Aorta (tissue), 5 donors: ENCODE measurements at regions not wholly inside any gene's neighbourhood (a gene's known extent, or its start where the extent isn't known, plus 50 kb on each side); places are given as distances from the start of the nearest gene placed in this dataset.

Experiments used
- ATAC-seq: fragments of 200-7000 bp; cut with Tn5 transposase; one replicate; pipeline ENCODE4 v1.9.1; 2022; ENCODE audit warnings: moderate library complexity; ENCODE audit not compliant: low FRiP score
- DNase-seq, 2 donors: peaks; one replicate each; pipeline ENCODE4 v3.0.0-alpha.2; 2020
- H3K27ac ChIP-seq, 2 donors: one replicate each; pipeline ENCODE4 v1.5.1; 2013; ENCODE audit warnings: low read length in 2 of 2, mild to moderate bottlenecking in 2 of 2, moderate library complexity in 2 of 2, control low read depth in 1 of 2, inconsistent platforms in 1 of 2, low read depth in 1 of 2
- H3K27me3 ChIP-seq, 2 donors: one replicate each; pipeline ENCODE4 v1.6.1; 2013; ENCODE audit warnings: control low read depth in 1 of 2, low read length in 1 of 2, mild to moderate bottlenecking in 1 of 2, moderate library complexity in 1 of 2; ENCODE audit not compliant: insufficient read depth in 2 of 2, control insufficient read depth in 1 of 2
- H3K36me3 ChIP-seq, 2 donors: one replicate each; pipeline ENCODE4 v1.6.1; 2013; ENCODE audit warnings: control low read depth in 1 of 2, low read length in 1 of 2, mild to moderate bottlenecking in 1 of 2; ENCODE audit not compliant: insufficient read depth in 2 of 2, control insufficient read depth in 1 of 2
- H3K4me1 ChIP-seq, 2 donors: one replicate each; pipeline ENCODE4 v1.6.1; 2013; ENCODE audit warnings: low read length in 2 of 2, control low read depth in 1 of 2, mild to moderate bottlenecking in 1 of 2, moderate library complexity in 1 of 2; ENCODE audit not compliant: insufficient read depth in 2 of 2, control insufficient read depth in 1 of 2
- H3K4me3 ChIP-seq, 2 donors: one replicate each; pipeline ENCODE4 v1.5.1; 2013; ENCODE audit warnings: low read length in 2 of 2, control low read depth in 1 of 2, mild to moderate bottlenecking in 1 of 2
- H3K9me3 ChIP-seq: one replicate; pipeline ENCODE4 v1.6.1; 2013; ENCODE audit warnings: mild to moderate bottlenecking, low read length; ENCODE audit not compliant: control insufficient read depth
- WGBS, 2 donors: extraction: QIAGEN DNeasy Blood & Tissue Kit; methylation state at CpG; one replicate each; pipeline ENCODE4 v1.1.7; 2013; 5-methylcytosine and 5-hydroxymethylcytosine counted together
- intact Hi-C, 2 donors: fragments of 100-400 bp; cut with DNase I; formaldehyde crosslinking; loops; one replicate each; pipeline versions ENCODE4 v1.14.2 to v1.15.0; 2022
- donor health status: healthy with polysubstance abuse.
- donor health status: Bipolar disorder and iron deficiency.
- donor health status: DM: no; HTN: no; CAD: no.
- donor health status: DM: no; HTN: no; CAD: no.
- donor health status: DM: yes; HTN: yes; CAD: no.

DNA sequence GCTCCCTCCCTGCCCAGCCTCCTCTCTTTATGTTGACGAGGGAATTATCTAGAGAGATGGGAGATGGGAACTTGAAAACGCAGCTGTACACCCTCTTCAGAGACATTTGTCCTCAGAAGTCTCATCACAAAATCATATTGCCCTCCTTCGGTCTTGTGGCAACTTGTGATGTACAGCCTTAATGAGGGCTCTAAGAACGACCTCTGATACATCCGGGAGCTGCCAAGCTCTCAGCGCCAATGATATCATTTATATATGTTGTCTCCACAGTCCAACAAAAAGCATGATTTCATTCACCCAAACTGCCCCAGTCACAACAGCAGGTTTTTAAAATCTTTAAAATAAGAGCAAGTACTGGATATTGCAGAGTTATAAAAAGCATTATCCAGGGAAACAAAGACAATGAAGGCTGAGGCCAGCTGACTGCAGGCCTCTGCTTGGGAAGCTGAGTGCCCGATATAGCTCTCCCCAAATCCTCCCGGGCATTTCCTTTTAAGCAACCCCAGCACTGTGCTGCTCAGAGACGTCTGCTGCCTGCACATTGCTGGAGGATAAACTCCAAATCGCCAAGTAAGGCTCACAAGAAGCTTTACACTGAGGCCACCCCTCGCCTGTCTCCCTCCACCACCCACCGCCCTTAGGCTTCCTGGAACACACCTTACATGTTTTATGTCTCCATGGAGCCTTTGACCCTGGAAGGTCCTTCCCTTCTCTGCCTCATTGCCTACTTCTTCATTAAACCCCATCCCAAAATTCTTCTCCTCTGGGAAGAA, 236.1 kb downstream of the C1orf94 start:
- H3K27me3 ChIP-seq, result no peaks in the 10 kb centered on the region
- 35% methylated on average over 12 of the region's 12 CpGs for WGBS, 2 donors
- intact Hi-C loops, result no loop called here
- no peak for ATAC-seq
- H3K36me3 ChIP-seq, result no peaks in the 10 kb centered on the region
- no peaks in the 10 kb centered on the region for H3K4me1 ChIP-seq
- no peak overlapping the region for H3K27ac ChIP-seq
- no peak for DNase-seq
- no peak overlapping the region for H3K4me3 ChIP-seq
- H3K9me3 ChIP-seq, result no peaks in the 10 kb centered on the region

DNA sequence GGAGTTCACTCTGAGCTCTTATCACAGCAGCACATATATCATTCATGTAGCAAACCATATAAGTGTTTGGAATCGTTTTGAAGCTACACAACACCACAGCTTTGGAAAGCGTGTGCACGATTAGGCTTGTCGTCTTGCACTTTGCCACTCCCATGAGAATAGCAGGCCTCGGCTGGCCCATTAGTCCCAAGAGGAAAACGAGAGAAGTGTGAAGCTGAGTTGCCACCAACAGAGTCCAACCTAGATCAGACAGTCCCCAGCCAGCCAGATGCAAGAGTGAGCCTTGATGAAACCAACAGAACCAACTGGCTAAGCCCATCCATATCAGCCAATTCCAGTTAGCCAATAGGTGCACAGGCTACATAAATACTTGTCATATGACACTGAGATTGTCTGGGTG, 238.4 kb downstream of the C1orf94 start:
- ATAC-seq, result no peak
- 54 to 67% methylated on average over 6 of the region's 6 CpGs for WGBS, 2 donors
- H3K9me3 ChIP-seq, result no peaks in the 10 kb centered on the region
- H3K27me3 ChIP-seq, result no peaks in the 10 kb centered on the region
- no peak overlapping the region for H3K4me3 ChIP-seq
- intact Hi-C loops, result no loop called here
- DNase-seq, result no peak
- no peaks in the 10 kb centered on the region for H3K36me3 ChIP-seq
- no peaks in the 10 kb centered on the region for H3K4me1 ChIP-seq
- H3K27ac ChIP-seq, result no peak overlapping the region

DNA sequence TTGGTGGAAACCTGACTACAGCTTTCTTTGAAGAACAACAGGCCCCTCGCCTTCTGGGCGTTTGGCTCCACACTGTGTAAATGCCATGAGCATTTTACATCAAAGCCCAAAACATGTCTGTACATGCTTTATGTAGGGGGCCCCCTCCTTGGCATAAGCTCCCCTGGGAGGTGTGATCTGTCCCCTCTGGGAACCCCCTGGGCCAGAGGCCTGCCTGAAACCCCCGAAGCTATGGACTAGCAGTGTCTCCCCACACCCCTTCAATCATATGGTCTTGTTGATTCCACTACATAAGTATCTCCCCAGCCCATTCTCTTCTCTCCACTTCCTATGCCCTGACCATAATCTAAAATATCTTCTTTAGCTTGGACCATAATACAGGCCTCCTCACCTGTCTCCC, 241.5 kb downstream of the C1orf94 start:
- Histone ChIP-seq H3K27me3 (peaks cover 0 to 5% of the 10 kb centered on the region in 2 donors), H3K4me3 (no peak overlapping the region), H3K27ac (no peak overlapping the region), H3K4me1 (no peaks in the 10 kb centered on the region), H3K36me3 (no peaks in the 10 kb centered on the region), H3K9me3 (no peaks in the 10 kb centered on the region)
- intact Hi-C loops, result no loop called here
- no peak for DNase-seq
- ATAC-seq, result no peak
- WGBS, 2 donors, result 63 to 71% methylated on average over 3 of the region's 3 CpGs

DNA sequence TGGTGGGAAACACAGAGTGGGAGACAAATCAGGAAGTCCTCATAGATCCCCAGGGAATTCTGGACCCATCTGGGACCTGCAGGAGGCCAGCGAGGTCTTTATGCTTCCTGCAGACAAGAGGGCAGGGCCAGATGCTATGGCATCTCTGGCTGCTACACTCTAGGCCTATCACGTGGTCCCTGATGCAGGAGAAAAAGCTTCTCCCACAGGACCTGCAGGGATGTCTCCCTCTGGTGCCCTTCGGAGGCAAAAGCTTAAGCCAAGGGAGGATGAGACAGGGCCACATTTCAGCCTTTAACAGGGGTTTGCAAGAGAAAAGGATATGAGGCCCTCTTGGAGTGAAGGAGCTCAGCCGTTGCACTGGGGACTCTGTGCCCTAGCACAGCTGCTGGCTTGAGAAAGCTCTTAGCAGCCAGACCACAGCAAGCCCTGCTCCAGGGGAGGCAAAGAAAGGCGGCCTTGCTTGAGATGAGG, 243.0 kb downstream of the C1orf94 start:
- WGBS, 2 donors, result 30 to 33% methylated on average over 5 of the region's 5 CpGs
- Histone ChIP-seq H3K4me1 (no peaks in the 10 kb centered on the region), H3K36me3 (no peaks in the 10 kb centered on the region), H3K4me3 (no peak overlapping the region), H3K27me3 (peaks cover 0 to 5% of the 10 kb centered on the region in 2 donors), H3K27ac (no peak overlapping the region), H3K9me3 (no peaks in the 10 kb centered on the region)
- intact Hi-C loops, result no loop called here
- DNase-seq (no peak), ATAC-seq (no peak)

DNA sequence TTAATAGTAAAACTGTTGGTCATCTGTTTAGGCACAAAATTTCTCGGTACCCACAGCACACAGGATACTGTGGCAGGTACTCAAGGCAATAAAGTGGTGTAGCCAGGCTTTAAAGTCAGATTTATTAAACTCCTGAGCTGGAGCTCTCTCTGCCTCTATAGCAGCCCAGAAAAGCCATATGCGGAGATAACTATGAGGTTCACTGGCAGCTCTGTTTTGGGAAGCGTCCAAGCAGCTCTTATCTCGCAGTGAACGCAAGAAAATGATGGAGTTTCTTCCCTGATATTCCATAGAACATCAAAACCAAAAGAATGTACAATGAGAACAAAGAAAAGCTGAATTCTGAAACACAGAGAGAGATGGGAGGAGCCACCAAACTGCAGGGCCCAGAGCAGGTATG, 248.3 kb downstream of the C1orf94 start:
- H3K4me3 ChIP-seq, result no peak overlapping the region
- no peak for DNase-seq
- H3K9me3 ChIP-seq, result no peaks in the 10 kb centered on the region
- no peak for ATAC-seq
- no peaks in the 10 kb centered on the region for H3K4me1 ChIP-seq
- WGBS, 2 donors, result 55 to 70% methylated on average over 5 of the region's 5 CpGs
- H3K36me3 ChIP-seq, result no peaks in the 10 kb centered on the region
- intact Hi-C loops, result no loop called here
- H3K27ac ChIP-seq, result no peak overlapping the region
- H3K27me3 ChIP-seq, result peaks cover 0 to 5% of the 10 kb centered on the region in 2 donors

DNA sequence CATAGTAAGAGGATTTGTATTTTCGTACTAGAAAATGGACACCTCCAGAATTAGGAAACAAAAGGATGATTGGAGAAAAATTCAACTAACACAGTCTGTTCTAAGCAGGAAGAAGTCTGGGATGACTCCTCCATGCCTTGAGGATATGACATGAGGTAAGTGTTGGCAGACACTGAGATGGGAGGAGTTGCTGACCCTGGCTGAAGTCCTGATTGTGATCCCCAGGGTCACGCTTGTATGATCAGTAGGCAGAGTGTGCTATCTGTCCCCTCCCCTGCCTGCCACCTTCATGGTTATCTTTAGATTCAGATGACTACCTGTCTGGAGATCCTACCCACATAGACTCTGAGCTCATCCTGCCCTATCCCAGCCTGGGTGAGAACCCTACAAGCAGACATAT, 249.1 kb downstream of the C1orf94 start:
- Histone ChIP-seq H3K27ac (no peak overlapping the region), H3K36me3 (no peaks in the 10 kb centered on the region), H3K9me3 (no peaks in the 10 kb centered on the region), H3K4me3 (no peak overlapping the region), H3K27me3 (peaks cover 0 to 5% of the 10 kb centered on the region in 2 donors), H3K4me1 (no peaks in the 10 kb centered on the region)
- DNase-seq, result no peak
- no peak for ATAC-seq
- intact Hi-C loops, result no loop called here
- WGBS, 2 donors, result 38 to 64% methylated on average over 2 of the region's 2 CpGs

DNA sequence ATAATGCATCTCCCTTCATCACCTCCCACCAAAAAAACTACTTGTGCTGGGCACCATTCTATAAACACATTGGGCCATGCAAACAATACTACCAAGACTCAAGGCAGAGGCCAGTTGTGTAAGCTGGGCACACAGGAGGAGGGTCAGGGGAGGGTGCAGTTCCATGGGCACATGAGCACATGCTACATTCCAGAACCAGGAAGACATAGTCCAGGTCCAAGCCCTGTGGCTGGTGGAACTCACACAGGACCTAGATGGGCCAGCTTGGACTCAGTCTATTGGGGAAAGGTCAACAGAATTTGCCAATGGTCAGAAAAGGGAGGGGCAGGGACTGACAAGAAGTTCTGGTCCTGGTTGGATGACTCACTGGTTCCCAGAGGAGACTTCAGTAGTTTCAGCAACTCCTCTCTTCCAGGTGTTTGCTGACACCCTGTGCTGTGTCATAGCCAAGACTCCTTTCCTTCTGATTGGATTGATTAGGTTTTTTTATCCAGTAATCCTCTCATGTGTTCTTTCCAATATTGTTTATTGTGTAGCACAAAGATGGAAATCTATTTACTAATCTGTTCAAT, 249.7 kb downstream of the C1orf94 start:
- Histone ChIP-seq H3K36me3 (no peaks in the 10 kb centered on the region), H3K27ac (no peak overlapping the region), H3K4me3 (no peak overlapping the region), H3K4me1 (no peaks in the 10 kb centered on the region), H3K27me3 (peaks cover 0 to 4% of the 10 kb centered on the region in 2 donors), H3K9me3 (no peaks in the 10 kb centered on the region)
- no peak for DNase-seq
- no peak for ATAC-seq
- intact Hi-C loops, result no loop called here

DNA sequence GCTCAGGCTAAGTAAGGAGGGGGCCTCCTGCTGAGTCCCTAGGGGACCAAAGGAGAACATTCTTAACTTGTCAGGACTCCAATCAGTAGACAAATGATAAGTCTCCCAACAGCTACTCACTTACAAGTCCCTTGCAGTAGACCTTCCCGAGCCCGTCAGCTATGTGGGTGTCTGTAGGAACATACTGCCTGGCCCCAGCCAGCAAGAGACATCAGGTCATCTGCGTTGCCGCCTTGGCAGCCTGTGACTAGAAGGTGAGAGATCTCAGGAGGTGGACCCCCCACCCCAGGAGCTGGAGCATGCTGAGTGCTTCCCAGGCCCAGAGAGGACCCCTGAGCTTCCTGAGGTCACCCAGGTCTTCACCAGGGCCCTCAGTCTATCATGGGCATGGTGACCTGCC, 250.5 kb downstream of the C1orf94 start:
- ATAC-seq (no peak), DNase-seq (no peak)
- H3K27ac ChIP-seq, result no peak overlapping the region
- intact Hi-C loops, result no loop called here
- H3K27me3 ChIP-seq, result no peaks in the 10 kb centered on the region
- H3K9me3 ChIP-seq, result no peaks in the 10 kb centered on the region
- no peaks in the 10 kb centered on the region for H3K36me3 ChIP-seq
- WGBS, 2 donors, result 63 to 73% methylated on average over 4 of the region's 4 CpGs
- no peak overlapping the region for H3K4me3 ChIP-seq
- H3K4me1 ChIP-seq, result no peaks in the 10 kb centered on the region

DNA sequence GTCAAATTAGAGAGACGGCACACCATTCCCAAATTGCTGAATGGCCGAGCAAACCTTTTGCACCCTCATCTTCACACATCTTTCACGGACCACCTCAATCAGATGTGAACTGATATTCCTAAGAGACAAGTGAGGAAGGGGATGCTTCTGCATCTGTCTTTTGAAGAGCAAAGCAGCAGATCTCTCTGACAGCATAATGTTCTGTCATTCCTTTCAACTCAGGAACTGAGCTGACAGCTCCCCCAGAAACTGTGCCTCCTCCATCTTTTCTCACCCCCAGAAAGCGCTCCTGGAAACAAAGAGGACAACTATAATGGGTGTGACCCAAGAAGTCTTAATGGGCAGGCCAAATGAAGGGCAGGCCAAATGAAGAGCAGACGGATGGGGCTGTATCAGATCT, 256.4 kb downstream of the C1orf94 start:
- DNase-seq, result no peak
- intact Hi-C loops, result no loop called here
- WGBS, 2 donors, result 80 to 81% methylated on average over 5 of the region's 5 CpGs
- H3K4me1 ChIP-seq, result no peaks in the 10 kb centered on the region
- H3K27ac ChIP-seq, result no peak overlapping the region
- H3K36me3 ChIP-seq, result no peaks in the 10 kb centered on the region
- no peaks in the 10 kb centered on the region for H3K9me3 ChIP-seq
- H3K27me3 ChIP-seq, result no peaks in the 10 kb centered on the region
- no peak for ATAC-seq
- no peak overlapping the region for H3K4me3 ChIP-seq
